BJ (cell line): ENCODE measurements at regions not wholly inside any gene's neighbourhood (a gene's known extent, or its start where the extent isn't known, plus 50 kb on each side); places are given as distances from the start of the nearest gene placed in this dataset.
"Not testable (repeated sequence)": the region's sequence is repeated elsewhere in the genome, so short reads cannot be mapped to it uniquely, and the experiment has no call there.

Source experiments
- CTCF ChIA-PET: fragments of 350-600 bp; formaldehyde crosslinking; extraction: SDS; loops from one replicate; lab custom pipeline; 2021; ENCODE audit warnings: antibody characterized with exemption, inconsistent platforms; lab: Yijun Ruan, JAX
- POLR2A ChIA-PET: fragments of 300-600 bp; sonication (Branson Sonifier 250); formaldehyde crosslinking; extraction: SDS; loops from one replicate; lab custom pipeline; 2021; ENCODE audit warnings: antibody characterized with exemption; lab: Charles Lee
- DNase-seq: peaks from one replicate; pipeline ENCODE4 v3.0.0-alpha.2; 2011; ENCODE audit warnings: low read depth
- H3K27me3 ChIP-seq: 2 replicates; pipeline ENCODE4 v1.6.0; 2011; ENCODE audit warnings: low read length; ENCODE audit not compliant: control insufficient read depth, insufficient read depth
- H3K36me3 ChIP-seq: 2 replicates; pipeline ENCODE4 v1.5.1; 2011; ENCODE audit warnings: low read length; ENCODE audit not compliant: control insufficient read depth, insufficient read depth
- H3K4me3 ChIP-seq: 2 replicates; pipeline ENCODE4 v1.5.1; 2011; ENCODE audit warnings: low read depth, mild to moderate bottlenecking, control low read depth, low read length
- CTCF ChIP-seq: IDR thresholded peaks from 2 replicates; pipeline ENCODE4 v1.5.1; 2011; ENCODE audit warnings: low read depth, mild to moderate bottlenecking, control low read depth, inconsistent platforms, low read length, moderate library complexity; ENCODE audit not compliant: insufficient read depth

- Histone ChIP-seq H3K27me3 (no peaks in the 10 kb centered on the region), H3K4me3 (no peak overlapping the region), H3K36me3 (no peaks in the 10 kb centered on the region)
- no peak for TF ChIP-seq CTCF
- no peak for DNase-seq
- ChIA-PET POLR2A (no interaction called here), CTCF (no interaction called here)
Observed at GRCh38 chr14:56063131-56063530, 55.1 kb upstream of the PELI2 start.

- Histone ChIP-seq H3K36me3 (no peaks in the 10 kb centered on the region), H3K4me3 (no peak overlapping the region), H3K27me3 (no peaks in the 10 kb centered on the region)
- no peak for TF ChIP-seq CTCF
- CTCF ChIA-PET, result interaction anchor here (0.7 kb wide), 1 partner anchor 182 kb away, joined by 4 read pairs; no protein-coding TSS in a partner anchor
- DNase-seq, result no peak
- POLR2A ChIA-PET, result no interaction called here
Observed at GRCh38 chr14:56064513-56064912, 53.7 kb upstream of the PELI2 start.

- CTCF ChIA-PET, POLR2A ChIA-PET, DNase-seq, H3K27me3 ChIP-seq, H3K36me3 ChIP-seq, H3K4me3 ChIP-seq: not testable (repeated sequence)
Observed at GRCh38 chr14:56065199-56065598, 53.0 kb upstream of the PELI2 start.

- ChIA-PET CTCF (no interaction called here), POLR2A (no interaction called here)
- H3K36me3 ChIP-seq, result no peaks in the 10 kb centered on the region
- H3K27me3 ChIP-seq, result no peaks in the 10 kb centered on the region
- no peak for TF ChIP-seq CTCF
- DNase-seq, result no peak
- H3K4me3 ChIP-seq, result no peak overlapping the region
Observed at GRCh38 chr14:56065621-56066290, 52.5 kb upstream of the PELI2 start.
